Ovary (tissue), 7 donors: ENCODE measurements at regions not wholly inside any gene's neighbourhood (a gene's known extent, or its start where the extent isn't known, plus 50 kb on each side); places are given as distances from the start of the nearest gene placed in this dataset.

Experiments used
- DNase-seq, 5 donors: peaks; one replicate each; pipeline ENCODE4 v3.0.0-alpha.2; 2019 to 2020
- H3K27ac ChIP-seq, 2 donors: fragments of 200-600 bp; one replicate each; pipeline versions ENCODE4 v1.5.1 to v1.8.0; 2019 to 2022
- H3K27me3 ChIP-seq: fragments of 200-600 bp; one replicate; pipeline ENCODE4 v1.8.0; 2022
- H3K36me3 ChIP-seq: fragments of 200-600 bp; sonication (generic); one replicate; pipeline ENCODE4 v1.5.1; 2019
- H3K4me1 ChIP-seq: one replicate; pipeline ENCODE4 v1.8.1; 2013; ENCODE audit warnings: mild to moderate bottlenecking, moderate library complexity; ENCODE audit not compliant: insufficient read depth
- H3K4me3 ChIP-seq: fragments of 200-600 bp; sonication (generic); one replicate; pipeline ENCODE4 v1.5.1; 2017
- H3K9me3 ChIP-seq, 2 donors: fragments of 200-600 bp in 1 of 2; sonication (generic) in 1 of 2; one replicate each; pipeline versions ENCODE4 v1.5.1 to v1.8.1; 2013 to 2019; ENCODE audit warnings: mild to moderate bottlenecking in 1 of 2, moderate library complexity in 1 of 2
- CTCF ChIP-seq, 3 donors: fragments of 450-650 bp in 2 of 3; fragments of 200-600 bp in 1 of 3; IDR thresholded peaks; one replicate each; pipeline versions ENCODE4 v1.5.1 to v1.8.0; 2016 to 2022; ENCODE audit warnings: antibody characterized with exemption in 3 of 3, mild to moderate bottlenecking in 1 of 3
- EP300 ChIP-seq: sonication (generic); formaldehyde crosslinking; IDR thresholded peaks from one replicate; pipeline ENCODE4 v1.6.1; 2017; ENCODE audit warnings: antibody characterized with exemption
- POLR2A ChIP-seq: fragments of 450-650 bp; IDR thresholded peaks from one replicate; pipeline ENCODE4 v1.6.1; 2017; ENCODE audit warnings: antibody characterized with exemption, mild to moderate bottlenecking, moderate library complexity
- WGBS, 3 donors: extraction: QIAGEN DNeasy Blood & Tissue Kit in 1 of 3; methylation state at CpG; one replicate each; pipeline versions ENCODE4 v1.1.5 to v1.1.7; 2013 to 2017; 5-methylcytosine and 5-hydroxymethylcytosine counted together
- intact Hi-C, 4 donors: fragments of 100-400 bp; cut with DNase I; formaldehyde crosslinking; loops; one replicate each; pipeline versions ENCODE4 v1.11.0 to v1.15.1; 2022 to 2023
- donor health status: DM: no; HTN: no; CAD: no; lungs with moderate emphysema.
- donor health status: DM: no; HTN: no; CAD: no.
- donor health status: Bipolar disorder and iron deficiency.
- donor health status: DM: no; HTN: no; CAD: no.
- donor health status: DM: yes; HTN: yes; CAD: no.

DNA sequence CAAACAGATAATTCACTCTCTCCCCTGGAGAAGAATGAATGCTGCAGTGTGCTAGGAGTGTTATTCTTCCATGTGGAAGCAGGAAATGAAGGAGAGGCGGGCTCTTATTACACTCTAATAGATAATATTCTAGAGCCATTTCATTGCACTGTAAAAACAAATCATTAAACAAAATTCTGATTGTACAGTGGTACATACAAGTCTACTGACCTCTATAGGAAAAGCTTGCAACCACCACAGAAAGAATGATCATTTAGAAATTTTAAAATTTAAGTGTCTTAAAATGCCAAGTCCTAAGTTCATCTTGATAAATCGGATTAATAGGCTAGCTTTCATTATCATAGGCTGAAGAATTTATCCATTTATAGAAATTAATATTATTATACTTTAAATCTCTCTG, 960.3 kb upstream of the LRRN3 start:
- WGBS, 3 donors = 22 to 35% (median 31%) methylated on average over 2 of the region's 2 CpGs
- intact Hi-C loops = no loop called here
- Histone ChIP-seq H3K9me3 (no peaks in the 10 kb centered on the region), H3K36me3 (no peaks in the 10 kb centered on the region), H3K27ac (no peak overlapping the region), H3K27me3 (peaks cover 3% of the 10 kb centered on the region), H3K4me3 (no peak overlapping the region), H3K4me1 (no peaks in the 10 kb centered on the region)
- TF ChIP-seq CTCF (IDR thresholded peaks at IDR 0.05) (no peak), POLR2A (no peak), EP300 (no peak)
- no peak for DNase-seq

GRCh38 chr7:110131344-110131743, 959.6 kb upstream of the LRRN3 start:
- Histone ChIP-seq H3K27me3 (peaks cover 3% of the 10 kb centered on the region), H3K36me3 (no peaks in the 10 kb centered on the region), H3K4me3 (no peak overlapping the region), H3K27ac (no peak overlapping the region), H3K4me1 (no peaks in the 10 kb centered on the region), H3K9me3 (no peaks in the 10 kb centered on the region)
- TF ChIP-seq CTCF (IDR thresholded peaks at IDR 0.05) (no peak), POLR2A (no peak), EP300 (no peak)
- intact Hi-C loops = no loop called here
- no peak for DNase-seq

DNA sequence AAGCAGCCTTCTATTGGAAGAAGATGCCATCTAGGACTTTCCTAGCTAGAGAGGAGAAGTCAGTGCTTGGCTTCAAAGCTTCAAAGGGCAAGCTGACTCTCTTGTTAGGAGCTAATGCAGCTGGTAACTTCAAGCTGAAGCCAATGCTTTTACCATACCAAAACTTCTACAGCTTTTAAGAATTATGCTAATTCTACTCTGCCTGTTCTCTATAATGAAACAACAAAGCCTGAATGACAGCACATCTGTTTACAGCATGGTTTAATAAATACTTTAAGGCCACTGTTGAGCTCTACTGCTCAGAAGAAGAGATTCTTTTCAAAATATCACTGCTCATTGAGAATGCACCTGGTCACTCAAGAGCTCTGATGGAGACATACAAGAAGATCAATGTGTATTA, 951.9 kb upstream of the LRRN3 start:
- intact Hi-C loops = no loop called here
- no peaks in the 10 kb centered on the region for H3K36me3 ChIP-seq
- no peak overlapping the region for H3K27ac ChIP-seq
- no peak for DNase-seq
- H3K27me3 ChIP-seq = peaks cover 3% of the 10 kb centered on the region
- TF ChIP-seq POLR2A (no peak), EP300 (no peak), CTCF (IDR thresholded peaks at IDR 0.05) (no peak)
- H3K9me3 ChIP-seq = no peaks in the 10 kb centered on the region
- no peak overlapping the region for H3K4me3 ChIP-seq
- H3K4me1 ChIP-seq = no peaks in the 10 kb centered on the region

DNA sequence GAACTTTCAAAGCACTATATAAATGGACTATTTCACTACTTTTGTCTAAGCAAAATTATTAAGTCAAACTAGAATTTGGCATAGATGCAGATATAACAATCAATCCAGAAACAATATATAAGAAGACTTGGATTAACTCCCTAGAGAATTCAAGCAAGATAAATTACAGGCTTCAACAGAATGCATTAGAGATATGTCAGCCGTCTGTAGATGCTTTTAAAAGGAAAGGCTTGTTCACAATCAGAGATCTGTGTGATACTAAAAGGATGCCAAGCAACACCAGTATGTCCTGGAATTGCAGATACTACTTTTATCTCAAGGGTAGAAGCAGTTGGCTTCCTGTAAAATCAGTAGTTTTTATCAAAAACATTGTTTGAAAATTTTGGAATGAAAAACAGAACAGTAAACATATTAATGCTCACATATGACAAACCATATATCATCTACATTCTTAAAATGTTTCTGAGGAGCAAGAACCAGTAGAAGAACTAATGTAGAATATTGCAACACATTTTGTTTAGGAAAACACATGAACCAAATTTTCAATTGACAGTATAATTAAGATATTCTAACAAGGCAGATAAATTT, 947.9 kb upstream of the LRRN3 start:
- intact Hi-C loops = no loop called here
- 17 to 19% (median 18%) methylated on average over 1 of the region's 1 CpG for WGBS, 3 donors

More for the DNA sequence above, 947.9 kb upstream of the LRRN3 start:
- DNase-seq = no peak
- no peak overlapping the region for H3K4me3 ChIP-seq
- no peaks in the 10 kb centered on the region for H3K4me1 ChIP-seq
- TF ChIP-seq CTCF (IDR thresholded peaks at IDR 0.05) (no peak), POLR2A (no peak), EP300 (no peak)
- no peaks in the 10 kb centered on the region for H3K36me3 ChIP-seq
- no peaks in the 10 kb centered on the region for H3K27me3 ChIP-seq
- H3K9me3 ChIP-seq = no peaks in the 10 kb centered on the region
- no peak overlapping the region for H3K27ac ChIP-seq
